Posterior cingulate gyrus (tissue), 11 donors: ENCODE measurements at regions not wholly inside any gene's neighbourhood (a gene's known extent, or its start where the extent isn't known, plus 50 kb on each side); places are given as distances from the start of the nearest gene placed in this dataset.
A peak's percentile ranks its signal among the peaks of the same experiment; 100 is the strongest.

Experiments
- DNase-seq, 10 donors: peaks; one replicate each; pipeline versions ENCODE4 v3.0.0 to v3.0.0-alpha.2; 2020 to 2021; ENCODE audit warnings: mixed read lengths in 3 of 10
- intact Hi-C: fragments of 100-400 bp; cut with DNase I; formaldehyde crosslinking; loops from one replicate; pipeline ENCODE4 v1.15.1; 2023

DNA sequence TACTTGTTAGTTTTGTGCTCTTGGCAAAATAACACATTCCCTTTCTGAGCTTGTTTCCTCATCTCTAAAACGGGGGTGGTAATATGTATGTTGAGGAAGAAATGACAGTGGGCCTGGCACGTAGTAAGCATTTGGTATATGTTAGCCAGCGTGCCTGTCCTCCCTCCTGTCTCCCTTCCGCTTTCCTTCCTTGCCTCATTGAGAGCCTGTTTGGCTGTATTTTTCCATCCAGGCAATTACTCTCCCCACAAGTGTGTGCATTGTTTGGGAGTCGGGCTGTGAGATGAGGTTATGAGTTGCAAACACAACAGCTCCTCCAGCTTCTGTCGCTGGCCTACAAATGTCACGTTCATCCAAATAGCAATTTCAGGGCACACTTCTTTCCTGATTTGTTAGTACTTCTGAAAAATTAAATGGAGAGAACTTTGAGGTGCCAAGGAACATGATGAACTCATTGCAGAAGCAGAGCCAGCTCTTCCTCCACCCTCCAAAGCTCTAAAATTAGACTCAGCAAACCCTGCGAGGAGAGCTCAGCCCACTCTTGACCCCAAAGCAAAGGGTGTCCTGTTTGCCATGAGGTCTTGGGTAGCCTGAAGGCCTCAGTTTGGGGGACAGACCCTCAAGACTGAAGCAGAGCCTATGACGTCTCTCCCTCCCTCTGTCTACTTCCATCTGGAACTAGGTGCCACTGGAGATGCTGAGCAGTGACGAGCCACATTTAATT lies 50.7 kb upstream of the TOX2 start:
- peak in 4 of 10 donors; percentile 23 to 66 (median 32) for DNase-seq
- intact Hi-C loops, result no loop called here

DNA sequence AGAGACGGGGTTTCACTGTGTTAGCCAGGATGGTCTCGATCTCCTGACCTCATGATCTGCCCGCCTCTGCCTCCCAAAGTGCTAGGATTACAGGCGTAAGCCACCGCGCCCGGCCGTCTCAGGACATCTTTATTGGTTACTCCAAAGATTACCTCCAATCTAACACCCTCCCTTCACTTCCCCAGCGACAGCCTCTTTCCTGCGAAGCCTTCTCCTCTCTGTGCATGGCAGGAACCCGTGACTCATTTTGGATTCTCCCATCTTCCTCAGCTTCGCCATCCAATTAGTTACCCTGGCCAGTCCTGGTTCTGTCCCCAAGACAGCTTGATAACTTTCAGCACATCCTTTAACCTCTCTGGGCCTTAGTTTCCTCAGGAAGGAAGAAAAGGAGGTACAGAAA lies 51.3 kb upstream of the TOX2 start:
- intact Hi-C loops, result no loop called here
- no peak for DNase-seq

DNA sequence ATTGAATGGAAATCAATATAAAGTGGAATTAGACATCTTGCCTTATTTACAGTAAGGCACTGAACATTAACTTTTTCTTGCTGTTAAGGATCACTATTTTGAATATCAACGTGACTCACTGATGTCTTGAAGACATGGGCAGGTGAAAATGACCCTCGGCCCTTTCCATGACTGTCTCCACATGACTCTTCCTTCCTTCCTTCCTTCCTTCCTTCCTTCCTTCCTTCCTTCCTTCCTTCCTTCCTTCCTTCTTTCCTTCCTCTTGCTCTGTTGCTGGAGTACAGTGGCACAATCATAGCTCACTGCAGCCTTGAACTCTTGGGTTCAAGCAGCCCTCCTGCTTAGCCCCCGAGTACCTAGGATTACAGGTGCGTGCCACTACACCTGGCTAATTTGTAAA lies 52.2 kb upstream of the TOX2 start:
- intact Hi-C loops, result no loop called here
- DNase-seq, result no peak

DNA sequence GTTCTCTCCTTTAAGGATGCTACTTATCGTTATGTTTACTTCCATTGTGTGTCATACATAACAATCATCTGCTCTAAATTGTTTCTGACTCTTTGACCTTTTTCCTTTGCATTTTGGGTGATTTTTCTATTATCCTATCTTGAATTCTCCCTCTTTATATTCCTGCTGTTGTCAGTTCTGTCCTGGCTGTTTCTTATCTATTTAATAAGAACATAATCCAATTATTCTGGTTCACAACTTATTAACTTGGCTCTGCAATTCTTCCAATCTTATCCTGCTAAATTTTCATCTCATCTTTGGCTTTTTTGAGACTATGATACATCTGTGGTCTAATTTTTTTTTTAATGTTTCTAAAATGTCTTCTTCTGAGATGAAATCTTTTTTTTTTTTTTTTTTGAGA lies 54.7 kb upstream of the TOX2 start:
- intact Hi-C loops, result no loop called here
- DNase-seq, result no peak

DNA sequence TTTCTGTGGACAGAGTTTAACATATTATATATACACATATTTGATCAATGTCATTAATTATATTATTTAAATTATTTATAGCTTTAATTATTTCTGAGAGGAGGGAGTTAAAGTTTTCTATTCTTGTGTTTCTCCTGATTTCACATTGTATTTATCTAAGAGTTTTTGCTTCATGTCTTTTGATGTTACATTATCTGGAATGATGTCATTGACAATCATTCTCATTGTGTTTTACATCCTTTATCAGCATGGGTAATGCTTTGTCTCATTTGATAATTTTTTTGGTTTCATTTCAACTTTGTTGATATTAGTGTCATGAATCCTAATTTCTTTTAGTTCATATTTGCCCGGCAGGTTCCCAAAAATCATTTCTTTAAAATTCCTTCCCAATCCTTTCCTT lies 56.7 kb upstream of the TOX2 start:
- intact Hi-C loops, result no loop called here
- no peak for DNase-seq

DNA sequence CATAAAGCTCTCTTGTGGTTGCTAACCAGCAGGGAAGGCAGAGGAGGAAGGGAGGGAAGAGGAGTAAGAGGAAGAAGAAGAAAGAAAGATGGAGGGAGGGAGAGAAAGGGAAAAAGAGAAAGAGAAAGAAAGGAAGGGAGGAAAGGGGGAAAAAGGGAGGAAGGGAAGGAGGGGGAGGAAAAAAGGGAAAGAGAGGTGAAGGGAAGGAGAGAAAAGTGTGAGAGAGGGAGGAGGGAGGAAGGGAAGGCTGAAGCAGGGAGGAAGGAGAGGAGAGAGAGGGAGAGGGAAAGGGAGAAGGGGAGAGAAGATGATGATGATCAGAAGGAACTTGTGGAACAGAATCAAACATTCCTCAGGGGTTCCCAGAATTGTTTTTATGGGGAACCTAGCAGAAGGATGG lies 57.5 kb upstream of the TOX2 start:
- intact Hi-C loops, result no loop called here
- DNase-seq, result no peak

DNA sequence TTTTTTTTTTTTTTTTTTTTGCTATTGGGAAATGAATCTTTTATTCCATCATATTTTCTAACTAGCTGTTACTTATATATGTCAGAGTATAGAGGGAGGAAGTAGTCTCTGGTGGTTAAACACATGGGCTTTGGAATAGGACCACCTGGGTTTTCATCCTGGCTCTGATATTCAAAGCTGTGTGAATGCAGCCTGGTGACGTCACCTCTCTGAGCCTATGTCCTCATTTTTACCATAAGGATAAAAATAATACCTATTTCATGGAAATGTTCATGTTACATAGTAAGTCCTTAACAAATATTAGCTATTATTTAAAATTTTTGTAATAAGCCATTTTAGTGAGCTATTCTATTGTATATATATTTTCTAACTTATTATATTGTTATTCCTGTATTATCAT lies 58.8 kb upstream of the TOX2 start:
- DNase-seq, result no peak
- intact Hi-C loops, result no loop called here

DNA sequence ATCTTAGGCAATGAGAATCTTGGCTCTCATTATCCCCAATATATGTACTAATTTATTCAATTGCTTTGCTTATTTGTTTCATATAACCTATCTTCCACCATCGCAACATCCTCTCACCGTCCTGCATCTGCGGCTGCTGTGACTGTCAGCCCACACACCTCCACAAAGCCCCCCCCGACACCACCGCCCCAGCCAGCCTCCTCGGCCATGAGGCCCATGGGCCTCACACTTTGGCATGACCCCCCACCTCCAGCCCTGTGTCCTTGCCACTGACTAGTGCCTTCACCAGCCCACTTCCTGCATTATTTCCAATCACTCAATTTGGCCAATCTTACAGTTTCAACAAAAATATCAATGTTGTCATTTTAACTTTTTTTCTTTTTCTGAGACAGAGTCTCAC lies 60.7 kb upstream of the TOX2 start:
- intact Hi-C loops, result no loop called here
- DNase-seq, result peak in 1 of 10 donors; percentile 21

DNA sequence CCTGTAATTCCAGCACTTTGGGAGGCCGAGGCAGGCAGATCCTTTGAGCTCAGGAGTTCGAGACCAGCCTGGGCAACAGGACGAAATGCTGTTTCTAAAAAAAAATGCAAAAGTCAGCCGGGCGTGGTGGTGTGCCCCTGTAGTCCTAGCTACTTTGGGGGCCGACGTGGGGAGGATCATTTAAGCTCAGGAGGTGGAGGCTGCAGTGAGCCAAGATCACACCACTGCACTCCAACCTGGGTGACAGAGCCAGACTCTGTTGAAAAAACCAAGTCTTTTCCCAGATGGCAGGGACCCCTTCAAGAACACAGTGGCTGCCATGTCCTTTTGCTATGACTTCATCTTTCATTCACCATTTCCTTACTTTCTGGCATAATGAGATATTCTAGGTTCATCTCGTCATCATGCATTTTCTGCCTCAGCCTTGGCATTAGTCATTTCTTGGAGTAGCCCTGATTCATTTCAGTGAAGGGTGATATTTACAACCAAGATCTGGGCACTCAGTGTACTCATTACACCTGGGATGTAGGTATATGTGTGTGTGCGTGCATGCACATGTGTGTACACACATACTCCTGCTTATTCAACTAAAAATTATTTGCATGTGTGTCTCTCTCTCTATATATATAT lies 61.4 kb upstream of the TOX2 start:
- no peak for DNase-seq
- intact Hi-C loops, result no loop called here

DNA sequence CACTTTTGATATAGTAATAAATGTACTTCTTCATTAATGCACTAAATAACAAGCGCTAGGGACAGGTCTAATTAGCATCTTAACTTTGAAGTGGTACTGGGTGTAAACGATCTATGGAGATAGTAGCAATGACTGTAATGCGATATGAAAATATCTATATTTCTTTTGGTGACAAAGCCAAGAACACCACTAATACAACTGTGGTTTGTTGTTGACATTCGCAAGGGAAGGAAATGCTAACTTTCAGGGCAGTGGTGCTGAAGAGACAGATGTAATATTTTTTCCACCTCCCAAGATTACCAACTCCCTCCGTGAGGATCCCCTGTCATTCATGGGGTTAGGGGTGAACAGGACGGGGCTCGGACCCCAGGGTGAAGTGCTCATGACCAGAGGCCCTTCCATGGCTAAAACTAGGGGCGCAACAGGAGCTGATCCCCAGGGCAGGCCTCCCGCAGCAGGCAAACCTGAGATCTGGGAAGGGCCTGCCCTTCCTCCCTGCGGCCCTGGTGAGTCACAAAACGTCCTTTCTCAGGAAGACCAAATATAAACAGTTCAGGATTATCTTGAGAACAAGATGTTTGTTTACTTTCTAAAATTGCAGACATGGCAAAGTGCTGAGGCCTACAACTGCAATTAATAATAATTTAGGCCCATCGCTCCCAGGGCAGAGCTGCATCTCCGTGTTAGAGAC lies 65.0 kb upstream of the TOX2 start:
- intact Hi-C loops, result no loop called here
- peak in 1 of 10 donors; percentile 52 for DNase-seq

DNA sequence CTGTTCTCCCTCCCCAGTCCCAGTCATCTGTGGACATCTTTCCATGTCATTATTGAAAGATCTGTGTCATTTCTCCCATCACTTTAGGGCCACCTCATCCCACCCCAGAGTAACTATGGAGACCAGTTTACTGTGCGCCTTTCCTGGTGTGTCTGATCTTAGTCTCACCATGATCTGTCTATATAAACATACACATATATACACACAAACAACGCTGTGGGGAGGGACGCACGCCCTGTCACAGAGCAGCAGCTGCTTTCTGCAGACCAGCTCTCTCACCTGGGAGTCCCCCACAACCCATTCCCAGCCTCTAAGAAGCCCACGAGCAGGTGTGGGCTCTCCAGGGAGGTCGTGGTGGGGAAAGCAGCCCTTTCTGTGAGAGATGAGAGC lies 68.1 kb upstream of the TOX2 start:
- DNase-seq, result no peak
- intact Hi-C loops, result no loop called here

DNA sequence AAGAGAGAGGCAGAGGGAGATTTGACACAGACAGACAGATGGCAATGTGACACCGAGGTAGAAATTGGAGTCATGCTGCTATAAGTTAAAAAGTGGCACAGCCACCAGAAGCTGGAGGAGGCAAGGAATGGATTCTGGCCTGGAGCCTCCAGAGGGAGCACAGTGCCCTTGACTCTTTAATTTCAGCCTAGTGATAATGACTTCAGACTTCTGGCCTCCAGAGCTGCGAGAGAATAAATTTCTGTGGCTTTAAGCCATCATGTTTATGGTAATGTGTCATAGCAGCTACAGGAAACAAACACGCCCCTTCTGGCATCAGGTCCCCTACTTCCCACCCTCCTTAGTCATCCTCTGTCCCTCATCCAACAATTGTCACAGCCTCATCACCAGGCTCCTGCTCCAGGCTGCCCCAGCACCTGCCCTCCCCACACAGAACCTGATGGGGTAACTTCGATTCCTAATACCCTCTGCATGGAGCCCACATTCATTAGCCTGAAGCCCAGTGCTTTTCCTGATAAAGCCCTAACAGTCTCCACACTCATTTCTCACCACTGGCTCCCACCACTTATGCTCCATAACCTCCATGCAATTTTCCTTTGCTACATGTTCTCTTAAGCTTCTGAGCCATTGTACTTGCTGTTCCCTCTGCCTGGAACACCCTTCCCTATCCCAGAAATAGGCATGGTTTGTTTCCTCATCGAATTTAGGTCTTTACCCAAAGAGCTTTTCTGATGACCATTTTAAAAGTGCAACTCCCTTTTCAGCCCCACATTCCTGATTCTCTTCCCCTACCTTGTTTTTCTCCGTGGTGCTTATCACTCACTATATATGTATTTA lies 69.7 kb upstream of the TOX2 start:
- peak in 1 of 10 donors; percentile 21 for DNase-seq
- intact Hi-C loops, result no loop called here

DNA sequence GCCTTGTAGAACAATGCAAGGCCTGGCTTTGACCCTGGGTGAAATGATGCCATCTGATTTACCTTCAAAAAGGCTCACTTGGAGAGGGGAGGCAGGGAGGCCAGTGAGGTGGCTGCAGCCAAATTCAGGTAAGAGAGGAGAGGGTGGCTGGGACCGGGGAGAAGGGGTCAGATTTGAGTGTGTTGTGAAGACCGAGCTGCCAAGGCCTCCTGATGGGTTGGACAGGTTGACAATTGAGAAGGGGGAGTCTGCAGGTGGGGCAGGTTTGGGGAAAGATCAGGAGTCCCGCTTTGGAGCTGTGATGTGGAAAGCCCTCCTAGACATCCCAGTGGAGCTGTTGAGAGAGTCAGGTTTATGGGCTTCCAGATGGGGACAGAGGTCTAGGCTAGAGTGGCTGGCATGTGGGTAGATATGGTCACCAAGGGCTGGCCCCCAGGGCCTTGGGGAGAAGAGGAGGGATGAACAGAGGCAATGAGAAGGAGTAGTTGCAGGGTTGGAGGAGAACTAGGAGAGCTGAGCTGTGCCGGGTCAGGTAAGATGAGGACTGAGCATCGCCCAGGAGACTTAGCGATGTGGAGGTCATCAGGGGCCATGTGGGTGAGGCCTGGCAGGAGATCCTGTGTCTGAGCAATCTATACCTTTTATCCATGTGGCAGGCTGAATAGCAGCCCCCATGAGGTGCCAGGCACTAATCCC lies 70.5 kb upstream of the TOX2 start:
- DNase-seq, result peak in 1 of 10 donors; percentile 55
- intact Hi-C loops, result no loop called here

DNA sequence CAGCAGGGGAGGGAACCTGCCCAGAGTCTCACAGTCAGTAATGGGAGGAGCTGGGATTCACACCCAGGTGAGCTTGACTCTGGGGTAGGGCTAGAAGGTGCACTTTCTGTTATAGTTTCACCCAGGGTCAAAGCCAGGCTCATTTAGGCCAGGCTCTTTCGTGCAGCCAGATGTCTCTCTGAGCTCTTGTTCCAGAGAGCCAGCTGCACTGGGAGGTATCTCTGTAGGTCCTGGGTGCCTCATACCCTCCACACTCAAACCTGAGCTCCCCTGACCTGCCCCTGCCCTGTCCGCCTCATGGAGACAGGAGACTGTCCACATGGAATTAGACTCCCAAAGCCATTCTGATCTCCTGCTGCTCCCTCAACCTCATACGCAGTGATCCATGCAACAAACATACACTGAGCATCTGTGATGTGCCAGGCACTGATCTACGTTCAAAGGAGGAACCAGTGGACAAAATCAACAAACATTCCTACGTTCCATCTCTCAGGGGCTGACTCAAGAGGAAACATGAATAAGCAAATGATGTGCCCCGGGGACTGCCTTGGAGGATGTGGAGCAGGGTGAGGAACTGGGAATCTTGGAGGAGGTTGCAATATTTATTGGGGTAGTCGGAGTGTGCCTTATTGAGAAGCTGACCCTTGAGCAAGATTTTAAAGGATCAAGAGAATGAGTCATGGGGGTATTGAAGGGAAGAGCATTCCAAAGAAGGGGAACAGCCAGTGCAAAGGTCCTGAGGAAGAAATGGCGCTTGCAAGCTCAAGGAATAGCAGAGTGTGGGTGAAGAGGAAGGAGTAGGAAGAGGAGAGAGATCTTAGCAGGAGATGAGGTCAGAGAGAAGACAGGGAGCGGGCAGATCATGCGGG lies 71.3 kb upstream of the TOX2 start:
- intact Hi-C loops, result no loop called here
- no peak for DNase-seq

DNA sequence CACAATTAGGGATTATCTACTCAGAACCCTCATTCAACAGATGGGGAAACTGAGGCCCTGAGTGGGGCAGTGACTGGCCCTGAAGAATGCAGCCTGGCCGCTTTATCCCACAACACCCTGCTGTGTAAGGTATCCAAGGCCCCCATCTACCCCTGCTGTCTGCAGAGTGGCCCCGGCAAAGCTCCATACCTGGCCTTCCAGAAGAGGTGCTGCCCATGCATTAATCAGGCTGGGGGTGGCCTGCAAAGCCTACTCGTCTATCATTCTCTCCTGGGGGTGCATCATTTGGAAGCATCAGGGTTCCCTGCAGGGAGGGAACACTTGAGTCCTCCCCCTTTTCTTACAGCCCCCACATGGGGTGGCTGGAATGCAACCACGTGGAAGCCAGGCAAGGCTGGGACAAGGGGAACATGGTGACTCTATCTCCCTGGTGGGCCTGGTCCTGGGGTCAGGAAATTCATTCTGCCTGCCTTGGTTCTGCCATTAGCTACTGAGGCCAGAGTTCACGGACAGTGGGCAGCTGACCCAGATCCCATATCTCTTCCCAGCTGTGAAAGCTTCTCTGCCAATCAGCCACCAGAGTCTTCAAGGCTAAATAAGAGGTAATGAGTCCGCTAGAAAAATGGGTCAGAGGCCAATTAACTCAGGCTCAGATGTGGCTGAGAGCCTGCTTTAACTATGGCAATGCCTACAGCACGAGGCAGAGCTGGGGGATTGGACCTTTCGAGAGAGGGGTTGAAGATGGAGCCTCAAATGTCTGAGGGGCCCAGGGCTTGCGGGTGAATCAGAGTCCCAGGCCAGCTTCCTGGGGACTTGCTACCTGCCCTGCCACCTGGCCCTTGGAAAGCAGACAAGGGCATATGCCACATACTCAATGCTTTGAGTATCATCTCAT lies 72.3 kb upstream of the TOX2 start:
- peak in 1 of 10 donors; percentile 39 for DNase-seq
- intact Hi-C loops, result no loop called here

DNA sequence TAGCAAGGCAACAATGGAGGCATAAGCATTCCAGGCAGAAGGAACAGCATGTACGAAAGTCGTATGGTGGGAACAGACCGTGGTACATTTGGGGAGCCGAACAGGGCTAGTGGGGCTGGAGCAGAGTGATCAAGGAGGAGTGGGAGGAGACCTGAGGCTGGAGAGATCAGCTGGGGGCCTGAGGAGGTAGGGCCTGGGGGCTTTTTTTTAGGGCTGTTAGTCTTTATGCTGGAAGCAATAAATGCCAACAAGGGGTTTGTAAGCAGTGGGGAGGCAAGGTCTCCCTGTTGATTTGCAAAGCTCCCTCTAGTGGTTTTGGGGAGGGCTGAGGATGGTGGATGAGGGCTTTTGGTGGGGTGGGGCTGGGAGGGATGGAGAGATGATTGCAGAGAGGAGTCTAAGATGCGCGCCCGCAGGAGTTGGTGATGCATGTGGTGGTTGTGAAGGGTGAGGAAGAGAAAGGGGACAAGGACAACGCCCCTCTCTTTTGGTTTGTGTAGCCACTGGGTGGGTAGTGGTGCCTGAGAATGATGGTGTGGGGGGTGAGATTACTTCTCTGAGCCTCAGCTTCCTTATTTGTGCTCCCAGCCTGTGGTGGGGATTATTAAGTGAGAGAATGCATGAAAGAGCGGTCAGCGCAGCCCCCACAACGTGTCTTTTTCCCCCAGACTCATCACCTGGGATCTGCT lies 74.1 kb upstream of the TOX2 start:
- intact Hi-C loops, result no loop called here
- DNase-seq, result peak in 2 of 10 donors; percentile 22 to 32

DNA sequence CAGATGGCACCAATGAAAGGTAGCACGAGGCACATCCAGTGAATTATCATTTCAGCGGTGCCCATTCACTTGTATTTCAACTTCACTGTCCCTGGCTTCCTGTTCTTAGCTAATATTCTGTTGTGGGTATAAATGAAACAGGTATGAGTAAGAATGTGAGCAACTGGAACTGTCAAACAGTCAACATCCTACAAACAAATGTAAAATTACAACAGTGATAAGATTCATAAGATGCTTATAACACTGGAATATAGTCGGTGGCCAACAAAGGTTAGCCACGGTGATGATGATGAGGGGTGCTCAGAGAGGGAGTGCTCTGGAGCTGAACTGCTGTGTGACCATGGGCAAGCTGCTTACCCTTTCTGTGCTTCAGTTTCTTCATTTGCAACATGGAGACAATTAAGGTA lies 74.9 kb upstream of the TOX2 start:
- DNase-seq, result no peak
- intact Hi-C loops, result no loop called here

DNA sequence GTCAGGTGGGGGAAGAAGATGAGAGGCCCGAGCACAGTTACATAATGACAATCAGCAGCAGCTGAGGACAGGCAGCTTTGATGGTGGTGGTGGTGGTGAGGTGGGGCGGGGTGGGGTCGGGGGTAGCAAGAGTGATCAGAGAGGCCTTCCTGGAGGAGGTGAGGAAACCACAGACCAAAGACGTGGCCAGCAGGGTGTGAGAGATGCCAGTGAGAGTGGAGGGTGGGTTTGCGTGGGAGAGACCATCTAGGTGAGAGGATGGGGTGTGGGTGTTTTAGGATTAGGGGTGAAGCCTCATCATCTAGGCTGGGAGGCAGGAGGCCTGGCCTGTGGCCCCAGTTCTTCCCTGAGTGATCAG lies 76.0 kb upstream of the TOX2 start:
- peak in 1 of 10 donors; percentile 44 for DNase-seq
- intact Hi-C loops, result no loop called here
